Tongue (tissue), 1 donor: ENCODE measurements at regions not wholly inside any gene's neighbourhood (a gene's known extent, or its start where the extent isn't known, plus 50 kb on each side); places are given as distances from the start of the nearest gene placed in this dataset.
"Not testable (repeated sequence)": the region's sequence is repeated elsewhere in the genome, so short reads cannot be mapped to it uniquely, and the experiment has no call there.

Source experiments
- DNase-seq: peaks from one replicate; pipeline ENCODE4 v3.0.0-alpha.2; 2015

DNA sequence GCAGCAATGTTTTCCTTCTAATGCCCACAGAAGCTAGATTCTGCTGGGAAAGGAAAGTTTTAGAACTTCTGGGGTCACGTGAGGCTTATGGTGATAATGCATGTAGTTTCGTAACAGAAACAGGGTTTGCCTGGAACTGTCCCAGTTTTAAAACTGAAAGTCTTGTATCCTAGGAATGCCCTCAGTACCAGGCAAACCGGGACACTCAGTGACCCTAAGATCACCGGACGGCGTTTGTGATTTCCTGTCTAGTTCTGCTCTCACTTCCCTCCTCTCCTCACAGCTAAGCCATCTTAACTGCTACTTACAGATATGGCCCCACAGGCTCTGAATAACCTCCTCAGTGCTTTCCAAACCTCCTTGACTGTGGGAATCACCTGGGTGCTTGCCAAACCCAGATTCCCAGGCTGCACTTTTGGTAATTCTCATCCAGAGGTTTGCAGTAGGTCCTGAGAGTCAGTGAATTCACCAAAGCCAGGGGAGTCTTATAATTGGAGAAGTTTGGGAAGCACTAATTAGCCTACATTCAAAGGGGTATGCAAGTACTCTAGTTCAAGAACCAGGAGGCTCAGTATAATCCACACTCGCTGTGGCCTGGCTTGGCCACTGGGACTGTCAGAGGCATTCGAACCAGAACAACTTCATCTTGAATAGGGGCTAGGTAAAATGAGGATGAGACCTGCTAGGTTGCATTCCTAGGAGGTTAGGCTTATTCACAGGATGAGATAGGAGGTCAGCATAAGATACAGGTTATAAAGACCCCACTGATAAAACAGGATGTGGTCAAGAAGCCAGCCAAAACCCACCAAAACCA lies 231.6 kb upstream of the MYLIP start:
- no peak for DNase-seq

- DNase-seq: no peak
Measured at GRCh38 chr6:15894973-15895725, 232.3 kb upstream of the DTNBP1 start.

DNA sequence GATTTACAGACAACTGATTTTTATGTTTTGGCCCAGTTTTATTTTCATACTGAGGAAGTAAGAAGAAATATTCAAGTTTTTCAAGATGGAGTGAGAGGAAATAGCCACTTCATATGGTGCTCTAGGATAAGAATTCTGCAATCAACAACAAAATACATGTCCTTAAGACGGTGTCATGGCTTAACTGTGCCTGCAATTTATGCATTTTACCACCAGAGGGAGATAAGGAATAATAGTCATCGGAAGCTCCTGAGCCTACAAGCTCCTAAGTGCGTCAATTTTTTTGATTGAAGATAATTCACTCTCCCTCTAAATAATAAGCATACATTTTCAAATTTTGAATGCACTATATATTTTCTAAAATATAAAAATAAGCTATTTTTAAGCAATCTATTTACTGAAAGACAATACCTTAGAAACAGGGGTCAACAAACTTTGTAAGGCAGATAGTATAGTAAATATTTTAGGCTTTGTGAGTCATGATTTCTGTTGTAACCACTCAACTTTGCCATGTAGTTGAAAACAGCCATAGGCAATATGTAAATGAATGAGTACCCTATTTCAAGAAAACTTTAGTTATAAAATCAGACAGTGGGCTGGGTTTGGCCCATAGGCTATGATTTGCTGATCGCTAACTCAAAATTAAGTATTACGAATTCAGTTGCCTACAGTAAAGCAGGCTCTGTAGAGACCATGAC lies 230.9 kb upstream of the DTNBP1 start:
- no peak for DNase-seq

DNA sequence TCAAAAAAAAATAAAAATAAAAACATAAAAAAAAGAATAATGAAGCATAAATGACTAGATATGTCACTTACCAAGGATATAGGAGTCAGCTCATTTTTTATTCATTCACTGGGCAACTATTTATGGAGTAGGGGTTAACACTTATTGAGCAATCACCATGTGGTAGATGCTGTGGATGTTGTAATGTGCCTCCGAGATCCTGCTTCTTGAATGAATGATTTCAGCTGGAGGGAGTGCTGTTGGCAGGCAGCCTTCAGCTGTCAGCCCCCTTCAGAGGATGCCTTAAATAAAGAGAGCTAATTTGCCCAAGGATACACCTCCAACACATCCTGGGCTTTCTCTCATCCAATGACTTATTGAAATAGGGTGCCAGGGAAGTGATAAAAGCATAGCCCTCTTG lies 229.5 kb upstream of the DTNBP1 start:
- no peak for DNase-seq

DNA sequence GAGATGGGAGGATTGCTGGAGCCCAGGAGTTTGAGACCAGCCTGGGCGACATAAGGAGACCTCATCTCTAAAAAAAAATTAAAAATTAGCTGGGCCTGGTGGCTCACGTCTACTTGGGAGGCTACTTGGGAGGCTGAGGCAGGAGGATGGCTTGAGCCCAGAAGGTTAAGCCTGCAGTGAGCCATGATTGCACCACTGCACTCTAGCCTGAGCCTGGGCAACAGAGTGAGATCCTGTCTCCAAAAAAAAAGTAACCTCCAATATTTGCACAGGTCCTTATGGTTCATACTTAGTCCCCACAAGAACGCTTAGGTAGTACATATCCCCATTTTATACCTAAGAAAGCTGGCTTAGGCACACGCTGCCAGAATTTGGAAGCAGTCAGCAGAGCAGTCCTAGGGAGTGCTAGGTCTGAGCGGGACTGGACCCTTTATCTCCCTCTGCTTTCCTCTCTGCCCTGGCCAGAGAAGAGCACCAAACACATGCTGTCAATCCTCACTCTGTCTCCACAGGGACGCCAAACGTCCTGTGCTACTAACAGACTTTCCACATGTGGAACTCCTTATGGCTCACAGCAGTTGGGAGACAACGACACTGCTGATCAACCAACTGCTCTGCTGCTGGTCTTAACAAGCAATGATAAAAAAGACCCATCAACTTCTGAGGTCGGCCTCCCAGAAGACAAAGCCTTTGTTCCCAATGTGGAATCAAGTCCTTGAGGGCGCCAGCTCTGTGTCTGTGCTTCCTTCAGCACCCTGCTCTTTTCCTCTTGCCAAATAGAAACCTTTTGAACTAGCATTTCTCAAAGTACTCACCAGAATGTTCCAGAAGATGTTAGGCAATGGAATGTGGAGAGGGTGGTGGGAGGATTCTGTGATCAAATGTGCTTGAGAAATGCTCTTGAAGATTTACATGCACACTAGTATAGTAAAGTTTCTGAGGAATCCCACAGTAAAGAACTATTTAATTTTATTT lies 226.3 kb upstream of the DTNBP1 start:
- DNase-seq: no peak

- DNase-seq: no peak
Measured at GRCh38 chr6:15887491-15888461, 224.9 kb upstream of the DTNBP1 start.

- no peak for DNase-seq
Measured at GRCh38 chr6:15885624-15886023, 222.8 kb upstream of the DTNBP1 start.

GRCh38 chr6:15883593-15883992 lies 220.8 kb upstream of the DTNBP1 start:
- not testable (repeated sequence) for DNase-seq

GRCh38 chr6:15882915-15883314 lies 220.1 kb upstream of the DTNBP1 start:
- DNase-seq: peak; percentile 57

- no peak for DNase-seq
Measured at GRCh38 chr6:15882345-15882744, 219.5 kb upstream of the DTNBP1 start.

GRCh38 chr6:15881150-15881549 lies 218.3 kb upstream of the DTNBP1 start:
- DNase-seq: no peak

GRCh38 chr6:15880262-15880973 lies 217.6 kb upstream of the DTNBP1 start:
- DNase-seq: no peak

GRCh38 chr6:15879371-15880261 lies 216.8 kb upstream of the DTNBP1 start:
- peak; percentile 90 for DNase-seq

DNA sequence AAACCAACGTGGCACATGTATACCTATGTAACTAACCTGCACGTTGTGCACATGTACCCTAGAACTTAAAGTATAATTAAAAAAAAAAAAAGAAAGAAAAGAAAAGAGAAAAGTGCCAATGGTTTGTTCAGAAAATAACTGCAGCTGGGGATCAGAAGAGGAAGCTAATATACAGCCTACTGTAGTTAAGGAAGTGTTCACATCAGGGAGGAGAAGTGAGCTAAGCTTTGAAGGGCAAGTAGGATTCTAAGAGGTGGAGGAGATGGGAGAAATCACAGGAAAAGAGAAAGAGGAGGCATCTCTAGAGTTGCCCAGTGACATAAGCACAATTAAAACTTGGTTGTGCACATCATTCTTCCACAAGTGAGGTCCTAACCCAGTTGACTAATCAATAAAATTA lies 214.4 kb upstream of the DTNBP1 start:
- DNase-seq: no peak

DNA sequence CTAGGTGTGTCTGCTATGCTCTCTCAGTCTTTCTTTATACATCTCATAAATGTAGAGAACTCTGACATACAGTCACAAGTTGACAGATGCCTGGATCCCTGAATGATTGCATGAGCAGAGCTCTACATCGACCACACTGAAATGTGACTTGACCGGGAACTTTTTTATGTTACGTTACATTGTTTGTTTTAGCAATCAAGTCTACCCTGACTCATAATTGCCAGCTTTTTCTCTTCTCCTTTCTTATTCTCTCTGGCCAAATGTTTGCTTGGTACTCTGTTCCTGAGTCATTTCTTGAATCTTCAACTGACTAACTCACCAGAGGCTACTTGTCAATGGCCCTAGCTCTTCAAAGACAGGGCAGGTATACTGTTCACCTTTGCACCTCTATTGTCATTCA lies 213.6 kb upstream of the DTNBP1 start:
- DNase-seq: no peak

- no peak for DNase-seq
Measured at GRCh38 chr6:15875797-15876196, 213.0 kb upstream of the DTNBP1 start.

DNA sequence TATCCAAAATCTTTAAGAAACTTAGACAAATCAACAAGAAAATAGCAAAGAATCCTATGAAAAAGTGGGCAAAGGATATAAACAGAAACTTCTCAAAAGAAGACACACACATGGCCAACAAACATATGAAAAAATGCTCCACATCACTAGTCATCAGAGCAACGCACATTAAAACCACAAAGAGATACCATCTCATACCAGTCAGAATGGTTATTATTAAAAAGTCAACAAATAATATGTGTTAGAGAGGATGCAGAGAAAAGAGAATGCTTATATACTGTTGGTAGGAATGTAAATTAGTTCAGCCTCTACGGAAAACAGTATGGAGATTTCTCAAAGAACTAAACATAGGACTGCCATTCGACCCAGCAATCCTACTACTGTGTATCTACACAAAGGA lies 212.0 kb upstream of the DTNBP1 start:
- no peak for DNase-seq

- no peak for DNase-seq
Measured at GRCh38 chr6:15874326-15874725, 211.5 kb upstream of the DTNBP1 start.
